Tibial nerve (tissue), 4 donors: ENCODE measurements at regions not wholly inside any gene's neighbourhood (a gene's known extent, or its start where the extent isn't known, plus 50 kb on each side); places are given as distances from the start of the nearest gene placed in this dataset.
A peak's percentile ranks its signal among the peaks of the same experiment; 100 is the strongest.
"Not testable (repeated sequence)": the region's sequence is repeated elsewhere in the genome, so short reads cannot be mapped to it uniquely, and the experiment has no call there.

ENCODE experiments used
- DNase-seq, 2 donors: peaks; one replicate each; pipeline ENCODE4 v3.0.0-alpha.2; 2019; ENCODE audit warnings: low spot score in 2 of 2
- H3K27ac ChIP-seq, 4 donors: fragments of 200-600 bp; sonication (generic) in 3 of 4; one replicate each; pipeline ENCODE4 v1.5.1; 2017 to 2019; ENCODE audit warnings: mild to moderate bottlenecking in 1 of 4
- H3K27me3 ChIP-seq, 2 donors: fragments of 200-600 bp; sonication (generic) in 1 of 2; one replicate each; pipeline versions ENCODE4 v1.5.1 to v1.6.0; 2017 to 2019
- H3K36me3 ChIP-seq, 3 donors: fragments of 200-600 bp; sonication (generic); one replicate each; pipeline ENCODE4 v1.5.1; 2018 to 2019
- H3K4me1 ChIP-seq, 4 donors: fragments of 200-600 bp; sonication (generic) in 3 of 4; one replicate each; pipeline ENCODE4 v1.5.1; 2017 to 2019
- H3K4me3 ChIP-seq, 4 donors: fragments of 200-600 bp; sonication (generic) in 3 of 4; one replicate each; pipeline ENCODE4 v1.5.1; 2017 to 2019; ENCODE audit warnings: mild to moderate bottlenecking in 1 of 4, moderate library complexity in 1 of 4
- H3K9me3 ChIP-seq, 4 donors: fragments of 200-600 bp; sonication (generic) in 3 of 4; one replicate each; pipeline ENCODE4 v1.5.1; 2017 to 2019
- EP300 ChIP-seq, 2 donors: sonication (generic); formaldehyde crosslinking; IDR thresholded peaks; one replicate each; pipeline ENCODE4 v1.6.1; 2017; ENCODE audit warnings: antibody characterized with exemption in 2 of 2, mild to moderate bottlenecking in 1 of 2
- POLR2A ChIP-seq, 2 donors: fragments of 450-650 bp; IDR thresholded peaks; one replicate each; pipeline ENCODE4 v1.6.1; 2017; ENCODE audit warnings: antibody characterized with exemption in 2 of 2, mild to moderate bottlenecking in 2 of 2, moderate library complexity in 2 of 2
- WGBS, 2 donors: methylation state at CpG; one replicate each; pipeline ENCODE4 v1.1.5; 2018; 5-methylcytosine and 5-hydroxymethylcytosine counted together
- TF ChIP-seq, protein P1 (sequence below), 5 experiments: fragments of 200-600 bp in 3 of 5; fragments of 450-650 bp in 2 of 5; sonication (generic) in 3 of 5; IDR thresholded peaks; one replicate each; pipeline ENCODE4 v1.5.1; 2016 to 2019; ENCODE audit warnings: antibody characterized with exemption in 5 of 5, mild to moderate bottlenecking in 3 of 5, moderate library complexity in 2 of 5

DNA sequence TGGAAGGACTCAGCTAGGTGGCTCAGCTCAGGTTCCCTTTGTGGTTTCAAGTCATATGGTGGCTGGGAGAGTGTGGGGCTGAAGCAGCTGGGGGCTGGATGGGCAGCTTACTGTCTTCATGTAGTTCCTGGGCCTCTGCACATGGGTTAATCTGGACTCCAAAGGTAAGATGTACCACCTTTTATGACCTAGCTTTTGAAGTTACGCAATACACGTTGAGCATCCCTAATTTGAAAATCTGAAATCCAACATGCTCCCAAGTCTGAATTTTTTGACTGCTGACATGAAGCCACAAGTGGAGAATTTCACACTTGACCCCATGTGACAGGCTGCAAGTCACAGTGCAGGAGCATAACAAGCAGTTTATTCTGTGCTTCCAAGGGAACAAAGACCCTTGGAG lies 173.7 kb downstream of the KBTBD8 start:
- Histone ChIP-seq H3K27me3 (no peaks in the 10 kb centered on the region), H3K4me1 (no peaks in the 10 kb centered on the region), H3K4me3 (no peak overlapping the region), H3K27ac (no peak overlapping the region), H3K9me3 (peaks cover 0 to 17% (median 0%) of the 10 kb centered on the region in 4 donors), H3K36me3 (no peaks in the 10 kb centered on the region)
- TF ChIP-seq POLR2A (IDR thresholded peaks at IDR 0.05) (no peak), EP300 (IDR thresholded peaks at IDR 0.05) (no peak)
- TF ChIP-seq, protein P1, sequence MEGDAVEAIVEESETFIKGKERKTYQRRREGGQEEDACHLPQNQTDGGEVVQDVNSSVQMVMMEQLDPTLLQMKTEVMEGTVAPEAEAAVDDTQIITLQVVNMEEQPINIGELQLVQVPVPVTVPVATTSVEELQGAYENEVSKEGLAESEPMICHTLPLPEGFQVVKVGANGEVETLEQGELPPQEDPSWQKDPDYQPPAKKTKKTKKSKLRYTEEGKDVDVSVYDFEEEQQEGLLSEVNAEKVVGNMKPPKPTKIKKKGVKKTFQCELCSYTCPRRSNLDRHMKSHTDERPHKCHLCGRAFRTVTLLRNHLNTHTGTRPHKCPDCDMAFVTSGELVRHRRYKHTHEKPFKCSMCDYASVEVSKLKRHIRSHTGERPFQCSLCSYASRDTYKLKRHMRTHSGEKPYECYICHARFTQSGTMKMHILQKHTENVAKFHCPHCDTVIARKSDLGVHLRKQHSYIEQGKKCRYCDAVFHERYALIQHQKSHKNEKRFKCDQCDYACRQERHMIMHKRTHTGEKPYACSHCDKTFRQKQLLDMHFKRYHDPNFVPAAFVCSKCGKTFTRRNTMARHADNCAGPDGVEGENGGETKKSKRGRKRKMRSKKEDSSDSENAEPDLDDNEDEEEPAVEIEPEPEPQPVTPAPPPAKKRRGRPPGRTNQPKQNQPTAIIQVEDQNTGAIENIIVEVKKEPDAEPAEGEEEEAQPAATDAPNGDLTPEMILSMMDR (IDR thresholded peaks at IDR 0.05) = no peak
- no peak for DNase-seq
- 84 to 85% methylated on average over 2 of the region's 2 CpGs for WGBS, 2 donors

DNA sequence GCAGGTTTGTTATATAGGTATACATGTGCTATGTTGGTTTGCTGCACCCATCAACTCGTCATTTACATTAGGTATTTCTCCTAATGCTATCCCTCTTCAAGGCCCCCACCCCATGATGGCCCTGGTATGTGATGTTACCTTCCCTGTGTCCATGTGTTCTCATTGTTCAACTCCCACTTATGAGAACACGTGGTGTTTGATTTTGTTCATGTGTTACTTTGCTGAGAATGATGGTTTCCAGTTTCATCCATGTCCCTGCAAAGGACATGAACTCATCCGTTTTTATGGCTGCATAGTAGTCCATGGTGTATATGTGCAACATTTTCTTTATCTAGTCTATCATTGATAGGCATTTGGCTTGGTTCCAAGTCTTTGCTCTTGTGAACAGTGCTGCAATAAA lies 175.0 kb downstream of the KBTBD8 start:
- H3K36me3 ChIP-seq, H3K27me3 ChIP-seq, H3K4me3 ChIP-seq, DNase-seq, H3K27ac ChIP-seq, H3K4me1 ChIP-seq: not testable (repeated sequence)
- H3K9me3 ChIP-seq = peaks cover 0 to 17% (median 0%) of the 10 kb centered on the region in 4 donors
- 82 to 84% methylated on average over 3 of the region's 3 CpGs for WGBS, 2 donors

DNA sequence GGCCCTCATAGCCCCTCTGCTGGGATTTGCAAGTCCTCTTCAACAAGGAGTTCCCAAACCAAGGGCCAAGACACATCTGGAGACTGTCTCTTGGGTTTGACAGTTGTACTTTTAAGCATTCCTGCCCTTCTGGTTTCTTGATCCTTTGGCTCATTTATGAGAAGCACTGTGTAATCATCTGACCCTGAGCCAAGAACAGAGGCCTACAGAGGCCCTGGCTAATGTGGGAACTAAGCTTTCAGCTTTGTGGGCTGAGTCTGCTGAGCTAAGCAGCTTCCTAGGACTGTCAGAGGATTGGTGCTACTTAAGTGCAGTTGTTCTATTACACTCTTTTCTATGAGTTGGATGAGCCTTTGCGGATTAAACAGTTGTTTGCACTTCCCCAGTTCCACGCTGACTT lies 178.3 kb downstream of the KBTBD8 start:
- Histone ChIP-seq H3K27ac (no peak overlapping the region), H3K4me3 (no peak overlapping the region), H3K36me3 (no peaks in the 10 kb centered on the region), H3K4me1 (no peaks in the 10 kb centered on the region), H3K27me3 (no peaks in the 10 kb centered on the region), H3K9me3 (peaks cover 0 to 17% (median 0%) of the 10 kb centered on the region in 4 donors)
- DNase-seq = peak in 1 of 2 donors; percentile 6
- 84 to 92% methylated on average over 2 of the region's 2 CpGs for WGBS, 2 donors
- TF ChIP-seq, protein P1 (IDR thresholded peaks at IDR 0.05) = no peak
- TF ChIP-seq POLR2A (IDR thresholded peaks at IDR 0.05) (no peak), EP300 (IDR thresholded peaks at IDR 0.05) (no peak)

DNA sequence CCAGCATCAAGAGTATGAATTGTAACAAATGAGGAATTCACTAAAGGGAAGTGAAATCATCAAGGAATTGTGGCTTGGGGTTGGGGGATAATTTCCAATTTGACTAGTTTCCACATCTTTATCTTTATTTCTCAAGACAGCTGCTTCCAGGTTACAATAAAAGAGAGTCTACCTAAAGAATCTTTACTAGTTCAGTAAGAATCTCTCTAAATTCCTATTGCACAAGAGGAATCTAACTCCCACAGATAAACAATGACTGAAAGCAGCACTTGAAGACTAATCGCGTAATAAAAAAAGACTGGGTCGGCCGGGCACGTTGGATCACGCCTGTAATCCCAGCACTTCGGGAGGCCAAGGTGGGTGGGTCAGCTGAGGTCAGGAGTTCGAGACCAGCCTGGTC lies 194.4 kb downstream of the KBTBD8 start:
- Histone ChIP-seq H3K27ac (no peak overlapping the region), H3K27me3 (no peaks in the 10 kb centered on the region), H3K4me1 (no peaks in the 10 kb centered on the region), H3K36me3 (no peaks in the 10 kb centered on the region), H3K4me3 (no peak overlapping the region), H3K9me3 (peaks cover 0 to 3% (median 0%) of the 10 kb centered on the region in 4 donors)
- no peak for TF ChIP-seq EP300 (IDR thresholded peaks at IDR 0.05)
- TF ChIP-seq POLR2A (IDR thresholded peaks at IDR 0.05) = no peak
- no peak for DNase-seq
- 73 to 85% methylated on average over 8 of the region's 8 CpGs for WGBS, 2 donors

DNA sequence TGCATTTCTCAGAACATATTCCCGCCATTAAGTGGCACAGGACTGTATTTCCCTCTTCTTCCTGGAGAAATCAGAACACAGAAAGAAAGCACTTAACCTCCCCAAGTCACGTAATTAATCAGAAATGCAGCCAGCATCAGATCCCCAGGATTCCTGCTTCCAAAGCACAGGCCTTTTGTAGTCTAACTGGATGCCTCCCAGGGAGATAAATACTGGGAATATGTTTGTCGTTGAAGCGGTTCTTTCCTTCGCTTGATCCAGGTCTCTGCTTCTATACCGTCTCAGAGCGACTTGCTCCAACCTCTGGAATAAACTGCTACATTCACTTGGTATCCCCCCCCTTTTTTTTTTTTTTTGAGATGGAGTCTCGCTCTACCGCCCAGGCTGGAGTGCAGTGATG lies 198.6 kb downstream of the KBTBD8 start:
- no peaks in the 10 kb centered on the region for H3K36me3 ChIP-seq
- WGBS, 2 donors = 89 to 92% methylated on average over 9 of the region's 9 CpGs
- TF ChIP-seq, protein P1 (IDR thresholded peaks at IDR 0.05) = no peak
- TF ChIP-seq POLR2A (IDR thresholded peaks at IDR 0.05) = no peak
- TF ChIP-seq EP300 (IDR thresholded peaks at IDR 0.05) = no peak
- no peak overlapping the region for H3K27ac ChIP-seq
- H3K9me3 ChIP-seq = no peaks in the 10 kb centered on the region
- no peaks in the 10 kb centered on the region for H3K4me1 ChIP-seq
- DNase-seq = no peak
- H3K27me3 ChIP-seq = no peaks in the 10 kb centered on the region
- no peak overlapping the region for H3K4me3 ChIP-seq

DNA sequence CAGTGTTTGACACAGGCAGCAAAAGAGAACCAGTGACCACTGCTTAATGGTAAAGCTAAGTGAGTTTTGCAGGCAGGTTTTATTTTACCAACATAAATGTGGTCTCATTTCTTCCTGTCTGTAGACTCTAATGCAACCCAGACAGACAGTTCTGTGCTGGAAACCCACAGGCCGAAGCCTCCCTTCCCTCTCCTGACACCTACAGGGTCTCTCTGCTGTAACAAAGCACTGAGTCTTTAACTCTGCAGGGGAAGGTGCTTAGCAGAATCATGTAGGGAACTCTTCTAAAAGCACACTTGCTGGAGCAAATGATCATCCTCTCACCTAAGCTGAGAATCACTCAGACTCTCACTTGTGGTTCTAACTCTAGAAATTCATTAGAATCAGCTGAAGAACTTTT lies 200.3 kb downstream of the KBTBD8 start:
- no peak overlapping the region for H3K27ac ChIP-seq
- H3K4me3 ChIP-seq = no peak overlapping the region
- 54 to 55% methylated on average over 1 of the region's 1 CpG for WGBS, 2 donors
- H3K27me3 ChIP-seq = no peaks in the 10 kb centered on the region
- no peaks in the 10 kb centered on the region for H3K4me1 ChIP-seq
- TF ChIP-seq, protein P1 (IDR thresholded peaks at IDR 0.05) = no peak
- TF ChIP-seq POLR2A (IDR thresholded peaks at IDR 0.05) (no peak), EP300 (IDR thresholded peaks at IDR 0.05) (no peak)
- no peak for DNase-seq
- H3K9me3 ChIP-seq = no peaks in the 10 kb centered on the region
- H3K36me3 ChIP-seq = no peaks in the 10 kb centered on the region
